ENCODE measurements at regions not wholly inside any gene's neighbourhood (a gene's known extent, or its start where the extent isn't known, plus 50 kb on each side); places are given as distances from the start of the nearest gene placed in this dataset.
A peak's percentile ranks its signal among the peaks of the same experiment; 100 is the strongest.
"Not testable (repeated sequence)": the region's sequence is repeated elsewhere in the genome, so short reads cannot be mapped to it uniquely, and the experiment has no call there.

- DNase-seq = no peak
Measured at GRCh38 chr3:107211608-107212007, 165.6 kb upstream of the CCDC54 start.

- DNase-seq = no peak
Measured at GRCh38 chr3:107212618-107213017, 164.6 kb upstream of the CCDC54 start.

DNA sequence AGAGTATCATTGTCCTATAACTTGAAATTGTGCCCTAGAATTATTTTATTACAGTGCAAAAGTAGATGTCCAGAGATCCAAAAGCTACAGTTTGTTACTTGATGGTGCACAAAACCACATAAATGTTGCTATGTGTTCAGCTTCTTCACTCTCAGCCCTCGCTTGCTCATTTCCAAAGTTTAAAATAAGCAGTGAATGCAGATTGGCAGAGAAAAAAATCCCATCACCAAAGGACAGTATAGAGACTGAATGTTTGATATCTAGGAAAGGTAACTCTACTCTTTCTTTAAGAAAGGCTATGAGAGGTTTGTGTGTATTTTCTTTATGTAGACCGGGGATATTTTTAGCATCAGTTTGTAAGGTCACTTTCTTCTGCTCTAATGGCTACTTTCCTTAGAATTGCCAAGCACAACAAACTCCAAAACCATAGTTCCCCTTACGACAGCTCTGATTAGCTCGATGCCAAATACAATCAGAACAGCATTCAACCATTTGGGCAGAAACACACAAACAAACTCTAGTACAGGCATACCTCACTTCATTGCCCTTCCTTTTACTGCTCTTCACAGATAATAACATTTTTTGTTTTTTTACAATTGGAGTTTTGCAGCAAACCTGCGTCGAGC, 164.1 kb upstream of the CCDC54 start:
- DNase-seq = no peak

DNA sequence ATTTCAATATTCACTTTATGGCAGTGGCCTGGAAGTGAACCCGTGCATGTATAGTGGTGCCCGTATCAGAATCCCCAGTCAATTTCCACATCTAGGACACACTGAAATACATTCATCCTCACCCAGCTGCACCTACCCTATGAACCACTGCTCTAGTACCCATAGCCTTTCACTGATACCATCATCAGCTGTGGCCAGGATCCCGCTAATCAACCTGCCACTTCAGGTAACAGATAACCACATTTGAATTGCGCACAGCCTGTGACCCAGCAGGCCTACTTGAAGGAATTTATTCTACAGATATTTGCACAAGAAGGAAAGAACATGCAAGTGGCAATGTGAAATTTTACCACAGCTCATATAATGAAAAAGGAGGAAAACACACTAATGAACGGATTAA, 161.0 kb upstream of the CCDC54 start:
- DNase-seq = no peak

DNA sequence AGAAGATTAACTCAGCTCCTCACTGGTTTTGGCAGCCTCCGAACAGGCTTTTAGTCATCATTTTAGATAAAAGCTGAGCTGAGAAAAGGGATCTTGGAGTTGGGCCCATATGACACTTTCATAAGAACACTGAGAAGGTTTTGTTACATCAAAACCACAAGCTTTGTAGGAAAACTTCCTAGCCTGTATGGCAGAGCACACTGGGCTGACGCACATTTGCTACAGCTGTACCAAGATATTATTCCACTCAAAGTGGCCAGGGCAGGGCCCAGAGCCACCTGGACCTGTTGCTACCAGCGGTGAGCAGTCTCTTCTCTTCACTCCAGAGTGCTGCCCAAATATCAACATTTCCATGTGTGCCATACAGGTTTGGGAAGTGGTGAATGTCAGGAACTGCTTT, 160.5 kb upstream of the CCDC54 start:
- DNase-seq = no peak

- DNase-seq = no peak
Measured at GRCh38 chr3:107217172-107217571, 160.1 kb upstream of the CCDC54 start.

GRCh38 chr3:107218864-107219269, 158.4 kb upstream of the CCDC54 start:
- no peak for DNase-seq

DNA sequence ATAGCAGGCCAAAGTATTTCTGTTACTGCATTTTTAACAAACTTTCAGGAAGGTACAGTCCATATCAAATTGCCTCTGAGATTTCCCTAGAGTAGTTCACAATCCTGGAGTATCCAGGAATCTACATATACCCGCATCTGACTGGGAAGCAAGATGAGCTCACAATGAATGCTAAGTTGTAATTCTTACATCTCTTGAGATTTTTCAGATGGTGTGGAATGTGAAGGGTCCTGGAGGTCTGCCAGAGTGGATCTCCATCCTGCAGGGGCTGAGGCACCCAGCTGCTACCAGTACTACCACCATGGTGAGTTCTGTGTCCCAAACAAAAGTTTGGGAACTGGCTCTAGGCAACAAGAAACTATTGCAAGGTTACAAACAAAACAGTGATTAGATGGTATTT, 156.7 kb upstream of the CCDC54 start:
- DNase-seq = no peak

DNA sequence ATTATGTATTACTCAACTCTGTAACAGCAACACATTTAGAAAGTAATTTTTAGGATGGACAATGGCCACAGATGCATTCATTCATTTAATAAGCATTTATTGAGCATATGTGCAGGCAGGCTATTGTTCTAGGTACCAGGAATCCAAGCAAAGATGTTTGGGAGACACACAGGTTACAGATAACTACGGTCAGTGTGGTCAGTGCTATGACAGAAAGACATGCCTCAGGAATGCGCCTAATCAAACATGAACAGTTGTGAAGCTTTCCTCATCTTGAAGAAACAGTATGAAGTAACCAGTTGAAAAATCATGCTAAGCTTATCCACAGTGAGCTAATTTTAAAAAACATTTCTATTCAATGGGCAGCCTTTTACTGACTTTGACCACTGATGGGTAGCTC, 155.4 kb upstream of the CCDC54 start:
- no peak for DNase-seq

GRCh38 chr3:107222907-107223306, 154.3 kb upstream of the CCDC54 start:
- no peak for DNase-seq

GRCh38 chr3:107224026-107224596, 153.1 kb upstream of the CCDC54 start:
- DNase-seq = no peak

DNA sequence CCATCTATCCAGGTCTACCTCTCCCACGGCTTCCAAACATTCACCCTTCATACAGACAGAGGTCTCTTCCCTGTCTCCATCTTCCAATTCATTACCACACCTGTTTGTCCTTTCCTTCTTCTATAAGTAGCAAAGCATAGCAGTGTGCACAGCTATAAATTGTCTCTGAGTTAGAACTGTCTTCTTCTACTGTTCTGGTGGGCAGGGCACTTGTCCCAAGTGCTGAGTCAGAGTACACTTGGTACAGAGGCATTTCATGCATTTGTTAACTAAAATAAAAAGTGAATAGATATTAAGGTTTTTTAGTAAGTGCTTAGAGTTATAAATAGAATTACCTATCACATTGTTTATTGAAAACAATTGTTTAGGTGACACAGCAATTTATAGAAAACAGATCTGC, 150.1 kb upstream of the CCDC54 start:
- no peak for DNase-seq

- DNase-seq = not testable (repeated sequence)
Measured at GRCh38 chr3:107233877-107234276, 143.4 kb upstream of the CCDC54 start.

GRCh38 chr3:107235193-107235927, 141.9 kb upstream of the CCDC54 start:
- DNase-seq = no peak

- peak; percentile 77 for DNase-seq
Measured at GRCh38 chr3:107235928-107236315, 141.3 kb upstream of the CCDC54 start.

DNA sequence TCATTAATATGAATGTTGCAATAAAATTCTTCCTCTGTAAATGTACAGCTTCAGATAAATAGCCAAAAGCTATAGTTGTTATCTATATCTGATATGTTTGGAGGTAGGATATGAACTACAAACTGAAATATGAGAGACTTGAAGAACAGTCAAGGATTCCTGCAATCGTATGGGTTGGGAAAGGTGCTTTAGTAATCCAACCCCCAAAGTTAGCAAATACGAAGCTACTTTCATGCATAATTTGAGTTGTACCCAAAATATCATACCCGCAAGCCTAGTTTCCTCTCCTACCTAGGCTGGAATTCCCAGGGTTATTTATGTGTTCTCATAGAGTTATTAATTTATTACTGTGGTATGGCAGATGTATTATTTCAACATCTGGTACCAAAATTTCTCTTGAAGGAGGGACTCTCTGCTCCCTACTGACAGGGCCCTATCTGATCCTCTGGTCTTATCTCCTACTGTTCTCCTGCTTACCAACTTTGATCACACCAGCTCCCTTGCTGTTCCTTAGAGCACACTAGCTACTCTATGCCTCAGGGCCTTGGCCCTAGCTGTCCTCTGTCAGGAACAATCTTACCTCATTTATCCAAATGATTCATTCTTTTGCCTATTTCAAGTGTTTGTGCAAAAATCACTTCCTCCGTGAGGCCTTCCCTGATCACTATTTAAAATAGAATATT, 140.4 kb upstream of the CCDC54 start:
- no peak for DNase-seq

GRCh38 chr3:107238787-107239186, 138.5 kb upstream of the CCDC54 start:
- DNase-seq = no peak

DNA sequence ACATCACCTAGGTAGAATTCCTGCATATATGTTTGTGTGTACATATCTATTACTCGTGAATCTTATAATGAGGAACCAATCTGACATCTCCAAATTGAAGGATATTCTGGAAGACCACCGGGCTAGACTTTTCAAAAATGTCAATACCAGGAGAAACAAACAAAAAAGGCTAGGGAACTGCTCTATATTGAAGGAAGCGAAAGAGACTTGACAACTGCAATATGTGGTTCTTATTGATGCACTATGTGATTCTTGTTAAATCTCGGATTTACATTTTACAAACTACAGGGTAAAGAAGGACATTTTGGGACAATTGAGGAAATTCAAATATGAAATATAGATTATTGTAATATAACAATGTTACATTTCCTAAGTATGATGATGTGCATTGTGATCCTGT, 137.5 kb upstream of the CCDC54 start:
- no peak for DNase-seq

DNA sequence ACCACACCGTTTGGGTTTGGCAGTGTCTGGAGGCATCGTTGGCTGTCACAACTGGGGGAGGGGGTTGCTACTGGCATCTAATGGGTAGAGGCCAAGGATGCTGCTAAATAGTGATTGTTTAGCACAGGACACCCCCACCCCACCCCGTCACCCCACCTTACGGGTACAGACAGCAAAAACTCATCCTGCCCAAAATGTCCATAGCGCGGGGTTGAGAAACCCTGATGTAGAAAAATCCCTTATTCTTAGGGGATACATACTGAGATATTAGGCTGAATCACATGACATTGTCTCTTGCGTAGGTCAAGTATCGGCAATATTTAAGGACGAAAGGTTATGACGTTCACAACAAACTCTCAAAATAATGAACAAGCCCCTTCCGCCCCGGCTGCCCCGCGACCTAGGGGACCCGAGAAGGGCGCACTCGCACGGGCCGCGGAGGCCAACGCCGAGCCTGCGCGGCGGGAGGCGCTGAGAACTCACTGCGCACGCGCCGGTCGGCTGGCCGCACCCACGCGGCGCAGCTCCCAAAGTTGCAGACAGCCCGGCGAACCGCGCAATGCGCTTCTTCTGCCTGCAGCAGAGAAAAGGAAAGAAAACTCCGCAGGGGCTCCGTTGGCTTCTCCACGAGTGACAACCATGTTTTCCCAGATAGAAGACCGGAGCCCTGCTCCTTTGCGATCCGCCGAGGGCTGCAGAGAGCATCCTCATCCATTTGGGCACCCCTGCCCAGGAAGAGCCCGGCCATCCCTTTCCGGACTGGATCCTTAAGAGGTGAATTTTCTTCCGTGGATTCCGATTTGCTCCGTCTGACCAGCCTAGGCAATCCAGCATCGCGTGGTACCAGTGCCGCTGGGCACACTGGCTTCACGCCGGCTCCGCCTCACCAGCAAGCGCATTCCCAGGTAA, 136.8 kb upstream of the CCDC54 start:
- DNase-seq = peak; percentile 75

GRCh38 chr3:107241217-107241616, 136.0 kb upstream of the CCDC54 start:
- DNase-seq = peak; percentile 5

DNA sequence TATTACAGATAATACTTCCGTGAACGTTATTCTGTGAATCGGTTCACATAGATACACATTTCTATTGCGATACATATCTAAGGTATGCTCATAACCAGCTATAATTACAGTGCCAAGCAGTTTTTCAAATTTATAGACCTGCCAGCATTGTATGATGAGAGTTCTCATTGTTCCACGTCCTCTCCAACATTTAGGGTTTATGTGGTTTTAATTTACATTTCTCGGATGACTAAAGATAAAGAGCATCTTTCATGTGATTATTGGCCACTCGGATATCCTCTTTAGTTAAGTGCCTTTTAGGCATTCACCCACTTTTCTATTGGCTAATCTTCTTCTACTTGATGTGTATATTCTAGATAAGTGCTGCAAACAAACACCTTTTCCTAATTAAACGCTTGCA, 134.7 kb upstream of the CCDC54 start:
- DNase-seq = no peak

- DNase-seq = no peak
Measured at GRCh38 chr3:107247116-107247515, 130.1 kb upstream of the CCDC54 start.

DNA sequence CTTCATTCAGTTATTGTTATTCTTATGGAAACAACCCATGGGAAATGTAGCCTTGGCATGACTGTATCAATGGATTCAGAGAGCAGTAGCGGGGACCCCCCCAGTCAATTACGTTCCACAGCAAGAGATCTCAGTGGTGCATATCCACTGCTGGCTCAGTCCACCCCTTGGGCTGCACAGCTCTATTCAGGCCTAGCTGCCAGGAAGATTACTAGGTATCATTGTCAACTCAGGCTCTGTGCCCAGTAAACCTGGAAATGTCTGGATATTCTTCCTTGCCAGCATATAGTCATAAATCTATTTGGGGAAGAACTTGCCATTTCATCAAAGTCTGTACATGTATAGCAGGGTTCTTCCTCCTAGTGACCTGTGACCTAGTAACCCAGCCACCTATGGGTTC, 128.1 kb upstream of the CCDC54 start:
- DNase-seq = no peak
